Mammary epithelial cell (primary cell): ENCODE measurements at regions not wholly inside any gene's neighbourhood (a gene's known extent, or its start where the extent isn't known, plus 50 kb on each side); places are given as distances from the start of the nearest gene placed in this dataset.
"Not testable (repeated sequence)": the region's sequence is repeated elsewhere in the genome, so short reads cannot be mapped to it uniquely, and the experiment has no call there.

ENCODE experiments used
- CTCF ChIP-seq, 2 donors: IDR thresholded peaks in 1 of 2; conservative IDR thresholded peaks in 1 of 2; 2 replicates each; pipeline ENCODE4 v1.5.1; 2011 to 2012; ENCODE audit warnings: inconsistent platforms in 2 of 2, low read length in 2 of 2, mild to moderate bottlenecking in 2 of 2, control low read depth in 1 of 2, low read depth in 1 of 2; ENCODE audit not compliant: insufficient read depth in 1 of 2; ENCODE audit errors: extremely low read depth in 1 of 2
- EZH2 ChIP-seq: IDR thresholded peaks from 2 replicates; pipeline ENCODE4 v1.6.1; 2012; ENCODE audit warnings: low read length, inconsistent platforms, borderline replicate concordance

- TF ChIP-seq EZH2; CTCF (conservative IDR thresholded peaks at IDR 0.05 in 1 of 2, IDR thresholded peaks at IDR 0.05 in 1 of 2; ENCODE audit: extremely low read depth in 1 of 2, insufficient read depth in 1 of 2, low read depth in 1 of 2, low read length in 2 of 2): not testable (repeated sequence)
These were observed 59.1 kb downstream of the ANXA2R start for GRCh38 chr5:42981015-42981414.
